22Rv1 (cell line): ENCODE measurements at regions not wholly inside any gene's neighbourhood (a gene's known extent, or its start where the extent isn't known, plus 50 kb on each side); places are given as distances from the start of the nearest gene placed in this dataset.

Experiments
- H3K27ac ChIP-seq: fragments of 450-650 bp; 2 replicates; pipeline ENCODE4 v1.5.1; 2017
- ZFX ChIP-seq: fragments of 450-650 bp; IDR thresholded peaks from 2 replicates; pipeline ENCODE4 v1.6.1; 2017; ENCODE audit warnings: antibody characterized with exemption, borderline replicate concordance
- TF ChIP-seq, protein P1 (sequence below): fragments of 450-650 bp; IDR thresholded peaks from 2 replicates; pipeline ENCODE4 v1.5.1; 2017; ENCODE audit warnings: mild to moderate bottlenecking

GRCh38 chr3:18046131-18046915, 303.9 kb upstream of the TBC1D5 start:
- H3K27ac ChIP-seq: no peak overlapping the region
- TF ChIP-seq ZFX: no peak
- TF ChIP-seq, protein P1, sequence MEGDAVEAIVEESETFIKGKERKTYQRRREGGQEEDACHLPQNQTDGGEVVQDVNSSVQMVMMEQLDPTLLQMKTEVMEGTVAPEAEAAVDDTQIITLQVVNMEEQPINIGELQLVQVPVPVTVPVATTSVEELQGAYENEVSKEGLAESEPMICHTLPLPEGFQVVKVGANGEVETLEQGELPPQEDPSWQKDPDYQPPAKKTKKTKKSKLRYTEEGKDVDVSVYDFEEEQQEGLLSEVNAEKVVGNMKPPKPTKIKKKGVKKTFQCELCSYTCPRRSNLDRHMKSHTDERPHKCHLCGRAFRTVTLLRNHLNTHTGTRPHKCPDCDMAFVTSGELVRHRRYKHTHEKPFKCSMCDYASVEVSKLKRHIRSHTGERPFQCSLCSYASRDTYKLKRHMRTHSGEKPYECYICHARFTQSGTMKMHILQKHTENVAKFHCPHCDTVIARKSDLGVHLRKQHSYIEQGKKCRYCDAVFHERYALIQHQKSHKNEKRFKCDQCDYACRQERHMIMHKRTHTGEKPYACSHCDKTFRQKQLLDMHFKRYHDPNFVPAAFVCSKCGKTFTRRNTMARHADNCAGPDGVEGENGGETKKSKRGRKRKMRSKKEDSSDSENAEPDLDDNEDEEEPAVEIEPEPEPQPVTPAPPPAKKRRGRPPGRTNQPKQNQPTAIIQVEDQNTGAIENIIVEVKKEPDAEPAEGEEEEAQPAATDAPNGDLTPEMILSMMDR: no peak

GRCh38 chr3:18044971-18045880, 302.8 kb upstream of the TBC1D5 start:
- TF ChIP-seq ZFX: no peak
- TF ChIP-seq, protein P1: no peak
- no peak overlapping the region for H3K27ac ChIP-seq

DNA sequence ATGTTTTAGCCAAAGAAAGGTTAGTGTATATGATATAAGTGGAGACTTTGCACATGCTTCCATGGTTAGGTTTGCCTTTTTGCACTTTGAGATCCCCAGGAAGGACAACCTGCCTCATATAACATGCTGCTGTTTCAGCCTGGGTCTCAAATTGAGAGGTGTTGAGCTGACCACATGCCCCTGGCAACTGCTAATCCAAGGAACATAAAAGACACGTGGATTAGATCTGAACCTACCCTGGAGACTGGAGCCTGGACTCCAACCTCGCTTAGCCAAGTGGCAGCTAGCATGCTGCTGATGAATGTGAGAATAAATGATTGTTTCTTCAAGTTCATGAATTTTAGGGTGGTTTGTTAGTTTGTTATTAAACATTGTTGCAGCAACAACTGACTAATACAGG, 301.8 kb upstream of the TBC1D5 start:
- TF ChIP-seq, protein P1: no peak
- no peak for TF ChIP-seq ZFX
- H3K27ac ChIP-seq: no peak overlapping the region

GRCh38 chr3:18036450-18036815, 294.0 kb upstream of the TBC1D5 start:
- no peak overlapping the region for H3K27ac ChIP-seq
- TF ChIP-seq ZFX: no peak
- TF ChIP-seq, protein P1: no peak

- TF ChIP-seq ZFX: no peak
- TF ChIP-seq, protein P1: no peak
- no peak overlapping the region for H3K27ac ChIP-seq
Measured at GRCh38 chr3:18035641-18036449, 293.4 kb upstream of the TBC1D5 start.

- TF ChIP-seq ZFX: no peak
- TF ChIP-seq, protein P1: no peak
- no peak overlapping the region for H3K27ac ChIP-seq
Measured at GRCh38 chr3:18033581-18034108, 291.2 kb upstream of the TBC1D5 start.
